ENCODE measurements at regions not wholly inside any gene's neighbourhood (a gene's known extent, or its start where the extent isn't known, plus 50 kb on each side); places are given as distances from the start of the nearest gene placed in this dataset.

GRCh38 chr11:104619751-104620150 is 278.5 kb downstream of the CASP12 start:
- no peak for TF ChIP-seq NANOG (IDR thresholded peaks at IDR 0.05; ENCODE audit: insufficient read depth, low read depth, low read length, poor library complexity, severe bottlenecking)
- TF ChIP-seq CBX8 (IDR thresholded peaks at IDR 0.05; ENCODE audit: borderline replicate concordance, low read depth, low read length), result no peak
- TF ChIP-seq YY1 (IDR thresholded peaks at IDR 0.05; ENCODE audit: low read depth, low read length), result no peak
- no peak for TF ChIP-seq JUN (IDR thresholded peaks at IDR 0.05; ENCODE audit: low read depth, low read length)
- no peak for TF ChIP-seq POLR2AphosphoS5 (IDR thresholded peaks at IDR 0.05; ENCODE audit: low read depth, low read length)
- TF ChIP-seq RFX5 (IDR thresholded peaks at IDR 0.05; ENCODE audit: borderline replicate concordance, low read depth, low read length), result no peak
- no peak for TF ChIP-seq MAFK (IDR thresholded peaks at IDR 0.05; ENCODE audit: low read depth, low read length)
- TF ChIP-seq ATF3 (IDR thresholded peaks at IDR 0.05; ENCODE audit: insufficient read depth, low read depth, low read length), result no peak
- TF ChIP-seq HDAC2 (IDR thresholded peaks at IDR 0.05; ENCODE audit: borderline replicate concordance in 1 of 2, low read depth in 2 of 2, low read length in 2 of 2), result no peak
- TF ChIP-seq ZNF274 (IDR thresholded peaks at IDR 0.05; ENCODE audit: borderline replicate concordance, extremely low read depth, low read length), result no peak
- TF ChIP-seq TEAD4 (IDR thresholded peaks at IDR 0.05; ENCODE audit: low read depth, low read length), result no peak
- Histone ChIP-seq H3K18ac (ENCODE audit: extremely low read depth, low read length) (no peak overlapping the region), H2BK5ac (ENCODE audit: low read depth, low read length) (no peak overlapping the region), H4K91ac (replicated peaks; ENCODE audit: insufficient read length, low read length) (no peak overlapping the region), H4K8ac (ENCODE audit: extremely low read depth, insufficient read depth, low read length) (no peak overlapping the region), H3K4me2 (ENCODE audit: insufficient read depth in 1 of 2, low read depth in 2 of 2, low read length in 2 of 2) (no peak overlapping the region), H3K9me3 (ENCODE audit: insufficient read depth in 2 of 2, low read depth in 1 of 2, low read length in 1 of 2) (no peaks in the 10 kb centered on the region), H2BK15ac (ENCODE audit: low read length) (no peak overlapping the region), H3K36me3 (ENCODE audit: control insufficient read depth in 2 of 4, insufficient read depth in 4 of 4, low read length in 3 of 4) (no peaks in the 10 kb centered on the region; a peak in 1 of 8 replicates), H4K5ac (ENCODE audit: insufficient read length, low read depth, low read length) (no peak overlapping the region), H3K27ac (ENCODE audit: low read depth, low read length) (no peak overlapping the region), H3K4me3 (ENCODE audit: extremely low read depth in 1 of 4, insufficient read depth in 2 of 4, low read depth in 3 of 4, low read length in 4 of 4) (no peak overlapping the region), H4K20me1 (replicated peaks in 1 of 2; ENCODE audit: control insufficient read depth in 1 of 2, insufficient read depth in 2 of 2, low read length in 2 of 2) (no peaks in the 10 kb centered on the region), H2BK12ac (ENCODE audit: low read depth, low read length) (no peak overlapping the region), H3K4ac (replicated peaks; ENCODE audit: insufficient read length, low read depth, low read length) (no peak overlapping the region), H2BK120ac (replicated peaks; ENCODE audit: low read depth, low read length) (no peak overlapping the region), H3K23ac (ENCODE audit: insufficient read length) (no peak overlapping the region), H3K79me2 (ENCODE audit: control insufficient read depth in 1 of 2, insufficient read depth in 2 of 2, low read length in 2 of 2) (no peaks in the 10 kb centered on the region), H2AFZ (ENCODE audit: low read length) (no peak overlapping the region), H3K27me3 (replicated peaks in 1 of 4; ENCODE audit: control insufficient read depth in 3 of 4, extremely low read depth in 1 of 4, insufficient read depth in 3 of 4, low read length in 3 of 4) (no peaks in the 10 kb centered on the region), H2AK5ac (ENCODE audit: low read depth, low read length) (no peak overlapping the region), H2BK20ac (ENCODE audit: low read length) (no peak overlapping the region), H3K79me1 (ENCODE audit: low read depth, low read length) (no peaks in the 10 kb centered on the region), H3K14ac (ENCODE audit: insufficient read length) (no peak overlapping the region), H3K9ac (replicated peaks in 1 of 4; ENCODE audit: extremely low read depth in 1 of 4, low read depth in 3 of 4, low read length in 3 of 4) (no peak overlapping the region), H3K56ac (replicated peaks; ENCODE audit: insufficient read length, low read depth, low read length) (no peak overlapping the region), H3K4me1 (replicated peaks in 1 of 4; ENCODE audit: control insufficient read depth in 3 of 4, insufficient read depth in 4 of 4, low read length in 3 of 4) (peaks cover 0 to 11% (median 0%) of the 10 kb centered on the region in 4 experiments; a peak in 3 of 7 replicates), H3K23me2 (ENCODE audit: low read depth, low read length) (no peaks in the 10 kb centered on the region)
- DNase-seq (ENCODE audit: low read depth in 1 of 2, low spot score in 2 of 2) (no peak), FAIRE-seq (no peak)
- 87% methylated on average over 3 of the region's 3 CpGs; no CpG with 5 or more reads in 1 of the 2 experiments for WGBS, 2 experiments (ENCODE audit: extremely low coverage in 1 of 2, insufficient coverage in 1 of 2, insufficient read length in 1 of 2, insufficient replicate concordance in 2 of 2, low coverage in 1 of 2, low lambda C conversion rate in 2 of 2, missing lambda C conversion rate in 1 of 2)
- ChIA-PET POLR2A (ENCODE audit: partially characterized antibody) (no interaction called here), CTCF (ENCODE audit: partially characterized antibody) (interaction anchor here (0.6 to 1.8 kb wide), 5 partner anchors 10 to 163 kb away, joined by 3 to 6 read pairs (median 4); no protein-coding TSS in a partner anchor)

All from H1 (cell line).